ENCODE measurements at regions not wholly inside any gene's neighbourhood (a gene's known extent, or its start where the extent isn't known, plus 50 kb on each side); places are given as distances from the start of the nearest gene placed in this dataset.

DNA sequence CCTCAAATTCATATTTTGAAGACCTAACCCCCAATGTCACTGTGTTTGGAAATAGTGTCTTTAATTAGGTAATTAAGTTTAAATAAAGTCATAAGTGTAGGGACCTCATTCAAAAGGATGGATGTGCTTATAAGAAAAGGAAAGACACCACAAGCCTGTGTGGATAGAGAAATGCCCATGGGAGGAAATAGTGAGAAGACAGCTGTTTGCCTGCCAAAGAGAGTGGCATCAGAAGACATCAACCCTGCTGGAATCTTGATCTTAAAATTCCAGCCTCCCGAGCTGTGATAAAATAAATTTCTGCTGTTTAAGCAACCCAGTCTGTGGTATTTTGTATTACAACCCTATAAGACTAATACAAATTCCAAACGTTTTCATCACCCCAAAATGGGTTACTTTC lies 1867.9 kb upstream of the NUDT12 start:
- Histone ChIP-seq H3K9me2 (ENCODE audit: insufficient read depth, low read length) (no peaks in the 10 kb centered on the region), H3K4me3 (ENCODE audit: low read depth, low read length, poor library complexity, severe bottlenecking) (no peak overlapping the region), H3K4me2 (ENCODE audit: low read length) (no peak overlapping the region), H3K27ac (ENCODE audit: low read depth, low read length, poor library complexity, severe bottlenecking) (no peak overlapping the region), H2AFZ (ENCODE audit: low read length) (no peak overlapping the region), H3K79me2 (ENCODE audit: insufficient read depth, low read depth, low read length) (no peaks in the 10 kb centered on the region), H3K36me3 (ENCODE audit: insufficient read depth, low read length) (no peaks in the 10 kb centered on the region), H4K20me1 (ENCODE audit: insufficient read depth, low read length) (no peaks in the 10 kb centered on the region), H3K4me1 (ENCODE audit: insufficient read depth, low read length, poor library complexity, severe bottlenecking) (no peaks in the 10 kb centered on the region), H3K9me3 (ENCODE audit: low read length) (no peaks in the 10 kb centered on the region)
- BruUV-seq (replicated peaks): no TSS peak
- intact Hi-C loops (cut with micrococcal nuclease; ENCODE audit: unreplicated experiment): no loop called here
- no peak for TF ChIP-seq EZH2phosphoT487 (IDR thresholded peaks at IDR 0.05; ENCODE audit: borderline replicate concordance, low read depth, low read length)
- TF ChIP-seq, protein P1, sequence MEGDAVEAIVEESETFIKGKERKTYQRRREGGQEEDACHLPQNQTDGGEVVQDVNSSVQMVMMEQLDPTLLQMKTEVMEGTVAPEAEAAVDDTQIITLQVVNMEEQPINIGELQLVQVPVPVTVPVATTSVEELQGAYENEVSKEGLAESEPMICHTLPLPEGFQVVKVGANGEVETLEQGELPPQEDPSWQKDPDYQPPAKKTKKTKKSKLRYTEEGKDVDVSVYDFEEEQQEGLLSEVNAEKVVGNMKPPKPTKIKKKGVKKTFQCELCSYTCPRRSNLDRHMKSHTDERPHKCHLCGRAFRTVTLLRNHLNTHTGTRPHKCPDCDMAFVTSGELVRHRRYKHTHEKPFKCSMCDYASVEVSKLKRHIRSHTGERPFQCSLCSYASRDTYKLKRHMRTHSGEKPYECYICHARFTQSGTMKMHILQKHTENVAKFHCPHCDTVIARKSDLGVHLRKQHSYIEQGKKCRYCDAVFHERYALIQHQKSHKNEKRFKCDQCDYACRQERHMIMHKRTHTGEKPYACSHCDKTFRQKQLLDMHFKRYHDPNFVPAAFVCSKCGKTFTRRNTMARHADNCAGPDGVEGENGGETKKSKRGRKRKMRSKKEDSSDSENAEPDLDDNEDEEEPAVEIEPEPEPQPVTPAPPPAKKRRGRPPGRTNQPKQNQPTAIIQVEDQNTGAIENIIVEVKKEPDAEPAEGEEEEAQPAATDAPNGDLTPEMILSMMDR (conservative IDR thresholded peaks at IDR 0.05; ENCODE audit: low read length): no peak
- ChIA-PET CTCF (ENCODE audit: unreplicated experiment) (no interaction called here), POLR2A (no interaction called here)
- no peak for DNase-seq (ENCODE audit: low spot score)

DNA sequence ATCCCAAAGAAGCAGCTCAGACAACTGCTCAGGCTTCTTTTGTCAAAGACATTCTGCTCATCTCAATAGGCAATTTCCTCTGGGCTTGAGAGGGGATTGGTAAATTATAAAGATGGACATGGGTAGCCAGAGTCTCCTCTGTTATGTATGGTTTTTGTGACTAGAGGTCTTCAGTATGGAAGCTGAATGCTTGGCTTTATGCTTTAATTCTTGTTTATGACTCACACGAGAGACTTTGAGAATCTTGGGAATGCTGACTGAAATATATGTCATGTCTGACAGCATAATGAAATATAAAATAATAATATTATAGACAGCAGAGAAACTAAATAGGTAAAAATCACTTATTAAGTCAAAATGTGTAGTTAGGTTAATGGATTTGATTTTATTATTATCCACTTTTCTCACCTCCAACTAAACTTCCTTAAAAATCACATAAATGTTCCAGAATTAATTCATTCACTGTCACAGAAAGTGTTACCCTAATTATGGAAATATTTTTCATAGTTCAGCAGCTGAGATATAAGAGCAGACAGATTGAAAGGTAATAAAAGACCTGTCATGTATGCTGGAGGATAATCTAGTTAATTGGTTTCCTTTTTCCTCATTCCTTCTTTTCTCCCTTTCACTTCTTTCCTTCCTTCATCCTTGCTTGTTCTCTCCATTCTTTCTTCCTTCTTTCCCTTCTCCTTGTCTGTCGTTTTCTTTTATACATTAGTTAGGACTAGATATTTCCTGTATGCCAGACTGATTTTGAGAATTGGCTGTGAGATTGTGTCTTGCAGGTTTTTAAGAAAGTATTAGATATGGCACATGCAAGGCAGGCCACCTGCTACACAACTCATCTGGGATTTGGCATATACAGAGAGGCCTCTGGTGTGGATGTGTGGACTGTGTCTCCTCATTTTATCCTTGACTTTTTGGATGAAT lies 1866.1 kb upstream of the NUDT12 start:
- Histone ChIP-seq H3K4me2 (ENCODE audit: low read length) (no peak overlapping the region), H3K9me3 (ENCODE audit: low read length) (no peaks in the 10 kb centered on the region), H2AFZ (ENCODE audit: low read length) (no peak overlapping the region), H3K36me3 (ENCODE audit: insufficient read depth, low read length) (no peaks in the 10 kb centered on the region), H3K79me2 (ENCODE audit: insufficient read depth, low read depth, low read length) (no peaks in the 10 kb centered on the region), H3K4me1 (ENCODE audit: insufficient read depth, low read length, poor library complexity, severe bottlenecking) (no peaks in the 10 kb centered on the region), H3K27ac (ENCODE audit: low read depth, low read length, poor library complexity, severe bottlenecking) (no peak overlapping the region), H3K4me3 (ENCODE audit: low read depth, low read length, poor library complexity, severe bottlenecking) (no peak overlapping the region), H4K20me1 (ENCODE audit: insufficient read depth, low read length) (no peaks in the 10 kb centered on the region), H3K9me2 (ENCODE audit: insufficient read depth, low read length) (no peaks in the 10 kb centered on the region)
- TF ChIP-seq EZH2phosphoT487 (IDR thresholded peaks at IDR 0.05; ENCODE audit: borderline replicate concordance, low read depth, low read length): no peak
- TF ChIP-seq, protein P1 (conservative IDR thresholded peaks at IDR 0.05; ENCODE audit: low read length): no peak
- ChIA-PET POLR2A (no interaction called here), CTCF (ENCODE audit: unreplicated experiment) (no interaction called here)
- no TSS peak for BruUV-seq (replicated peaks)
- intact Hi-C loops (cut with micrococcal nuclease; ENCODE audit: unreplicated experiment): no loop called here
- no peak for DNase-seq (ENCODE audit: low spot score)

DNA sequence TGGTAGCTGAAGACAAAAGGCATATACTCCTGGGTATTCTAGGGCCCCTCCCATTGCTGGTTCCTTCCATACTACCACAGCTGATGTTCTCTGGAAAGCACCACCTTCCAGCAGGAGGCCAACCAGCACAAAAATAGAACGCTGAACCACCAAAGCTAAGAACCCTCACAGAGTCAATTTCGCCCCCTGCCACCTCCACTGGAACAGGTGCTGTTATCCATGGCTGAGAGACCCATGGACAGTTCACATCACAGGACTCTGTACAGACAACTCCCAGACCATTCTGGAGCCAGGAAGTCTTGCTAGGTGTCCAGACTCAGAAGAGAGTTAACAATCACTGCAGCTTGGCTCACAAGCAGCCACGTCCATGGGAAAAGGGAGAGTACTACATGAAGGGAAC lies 1851.5 kb upstream of the NUDT12 start:
- Histone ChIP-seq H3K9me2 (ENCODE audit: insufficient read depth, low read length) (no peaks in the 10 kb centered on the region), H4K20me1 (ENCODE audit: insufficient read depth, low read length) (no peaks in the 10 kb centered on the region), H3K4me3 (ENCODE audit: low read depth, low read length, poor library complexity, severe bottlenecking) (no peak overlapping the region), H2AFZ (ENCODE audit: low read length) (no peak overlapping the region), H3K27ac (ENCODE audit: low read depth, low read length, poor library complexity, severe bottlenecking) (no peak overlapping the region), H3K79me2 (ENCODE audit: insufficient read depth, low read depth, low read length) (no peaks in the 10 kb centered on the region), H3K4me1 (ENCODE audit: insufficient read depth, low read length, poor library complexity, severe bottlenecking) (no peaks in the 10 kb centered on the region), H3K36me3 (ENCODE audit: insufficient read depth, low read length) (no peaks in the 10 kb centered on the region), H3K9me3 (ENCODE audit: low read length) (no peaks in the 10 kb centered on the region), H3K4me2 (ENCODE audit: low read length) (no peak overlapping the region)
- TF ChIP-seq EZH2phosphoT487 (IDR thresholded peaks at IDR 0.05; ENCODE audit: borderline replicate concordance, low read depth, low read length): no peak
- TF ChIP-seq, protein P1 (conservative IDR thresholded peaks at IDR 0.05; ENCODE audit: low read length): no peak
- BruUV-seq (replicated peaks): no TSS peak
- intact Hi-C loops (cut with micrococcal nuclease; ENCODE audit: unreplicated experiment): no loop called here
- CTCF ChIA-PET (ENCODE audit: unreplicated experiment): no interaction called here
- POLR2A ChIA-PET: no interaction called here
- DNase-seq (ENCODE audit: low spot score): no peak
